SK-N-SH treated with all-trans-retinoic acid at 6 μM for 48 hours (cell line): ENCODE measurements at regions not wholly inside any gene's neighbourhood (a gene's known extent, or its start where the extent isn't known, plus 50 kb on each side); places are given as distances from the start of the nearest gene placed in this dataset.
"Not testable (repeated sequence)": the region's sequence is repeated elsewhere in the genome, so short reads cannot be mapped to it uniquely, and the experiment has no call there.

ENCODE experiments used
- ATAC-seq: fragments of 200-7000 bp; cut with Tn5 transposase; 3 replicates; pipeline ENCODE4 v1.9.1; 2020; ENCODE audit warnings: mild to moderate bottlenecking, moderate library complexity
- ARNTL ChIP-seq: fragments of 450-650 bp; formaldehyde crosslinking; IDR thresholded peaks from 2 replicates; pipeline ENCODE4 v1.5.0; 2020; ENCODE audit warnings: low read depth, mild to moderate bottlenecking, moderate library complexity, borderline replicate concordance
- BACH2 ChIP-seq: fragments of 250-450 bp; sonication (Bioruptor Pico); IDR thresholded peaks from 2 replicates; pipeline ENCODE4 v1.9.0; 2021; ENCODE audit warnings: mild to moderate bottlenecking, borderline replicate concordance
- CSDC2 ChIP-seq: fragments of 250-450 bp; sonication (Bioruptor Pico); IDR thresholded peaks from 2 replicates; pipeline ENCODE4 v1.5.0; 2020; ENCODE audit warnings: mild to moderate bottlenecking, moderate library complexity
- CSRNP3 ChIP-seq: fragments of 250-450 bp; sonication (Bioruptor Pico); IDR thresholded peaks from 2 replicates; pipeline ENCODE4 v1.5.1; 2021; ENCODE audit warnings: mild to moderate bottlenecking, moderate library complexity
- ESRRG ChIP-seq: fragments of 250-450 bp; sonication (Bioruptor Pico); IDR thresholded peaks from 2 replicates; pipeline ENCODE4 v1.6.1; 2021; ENCODE audit warnings: mild to moderate bottlenecking
- GLIS3 ChIP-seq: fragments of 250-450 bp; sonication (Bioruptor Pico); IDR thresholded peaks from 2 replicates; pipeline ENCODE4 v1.5.0; 2020; ENCODE audit warnings: mild to moderate bottlenecking, moderate library complexity
- OSR1 ChIP-seq: fragments of 250-450 bp; sonication (Bioruptor Pico); IDR thresholded peaks from 2 replicates; pipeline ENCODE4 v1.8.0; 2022; ENCODE audit warnings: moderate library complexity, mild to moderate bottlenecking, inconsistent platforms
- RARB ChIP-seq: fragments of 250-450 bp; sonication (Bioruptor Pico); IDR thresholded peaks from 2 replicates; pipeline ENCODE4 v1.8.0; 2021; ENCODE audit warnings: mild to moderate bottlenecking, moderate library complexity
- SNAI2 ChIP-seq: fragments of 250-450 bp; sonication (Bioruptor Pico); IDR thresholded peaks from 2 replicates; pipeline ENCODE4 v1.5.0; 2020; ENCODE audit warnings: mild to moderate bottlenecking, moderate library complexity
- TCF4 ChIP-seq: fragments of 250-450 bp; sonication (Bioruptor Pico); IDR thresholded peaks from 2 replicates; pipeline ENCODE4 v1.8.0; 2021; ENCODE audit warnings: mild to moderate bottlenecking, moderate library complexity, borderline replicate concordance
- TOX ChIP-seq: fragments of 250-450 bp; sonication (Bioruptor Pico); IDR thresholded peaks from 2 replicates; pipeline ENCODE4 v1.8.0; 2021; ENCODE audit warnings: mild to moderate bottlenecking, moderate library complexity, borderline replicate concordance
- TSHZ2 ChIP-seq: fragments of 250-450 bp; sonication (Bioruptor Pico); IDR thresholded peaks from 2 replicates; pipeline ENCODE4 v1.5.0; 2020; ENCODE audit warnings: mild to moderate bottlenecking, moderate library complexity
- ZFP3 ChIP-seq: fragments of 250-450 bp; sonication (Bioruptor Pico); IDR thresholded peaks from 2 replicates; pipeline ENCODE4 v1.5.0; 2020; ENCODE audit warnings: mild to moderate bottlenecking, moderate library complexity
- ZFP30 ChIP-seq: fragments of 450-650 bp; formaldehyde crosslinking; IDR thresholded peaks from 2 replicates; pipeline ENCODE4 v1.5.0; 2022; ENCODE audit warnings: mild to moderate bottlenecking, moderate library complexity
- ZNF565 ChIP-seq: fragments of 450-650 bp; formaldehyde crosslinking; conservative IDR thresholded peaks from 2 replicates; pipeline ENCODE4 v1.5.0; 2020; ENCODE audit warnings: low read depth, mild to moderate bottlenecking, moderate library complexity
- ZNF70 ChIP-seq: fragments of 450-650 bp; formaldehyde crosslinking; IDR thresholded peaks from 2 replicates; pipeline ENCODE4 v1.5.0; 2020; ENCODE audit warnings: mild to moderate bottlenecking, moderate library complexity
- ZNF8 ChIP-seq: fragments of 450-650 bp; formaldehyde crosslinking; IDR thresholded peaks from 2 replicates; pipeline ENCODE4 v1.5.0; 2020; ENCODE audit warnings: mild to moderate bottlenecking, moderate library complexity
- TF ChIP-seq, protein P1 (sequence below): fragments of 250-450 bp; sonication (Bioruptor Pico); IDR thresholded peaks from 2 replicates; pipeline ENCODE4 v1.8.0; 2020; ENCODE audit warnings: mild to moderate bottlenecking, moderate library complexity, borderline replicate concordance

- TF ChIP-seq ZNF70 (CRISPR knock-in tag) = no peak
- no peak for TF ChIP-seq ZFP3
- TF ChIP-seq TOX (CRISPR knock-in tag) = no peak
- no peak for TF ChIP-seq TCF4 (CRISPR knock-in tag)
- no peak for TF ChIP-seq RARB (CRISPR knock-in tag)
- TF ChIP-seq GLIS3 (CRISPR knock-in tag) = no peak
- TF ChIP-seq ZNF565 (CRISPR knock-in tag) = no peak
- TF ChIP-seq, protein P1, sequence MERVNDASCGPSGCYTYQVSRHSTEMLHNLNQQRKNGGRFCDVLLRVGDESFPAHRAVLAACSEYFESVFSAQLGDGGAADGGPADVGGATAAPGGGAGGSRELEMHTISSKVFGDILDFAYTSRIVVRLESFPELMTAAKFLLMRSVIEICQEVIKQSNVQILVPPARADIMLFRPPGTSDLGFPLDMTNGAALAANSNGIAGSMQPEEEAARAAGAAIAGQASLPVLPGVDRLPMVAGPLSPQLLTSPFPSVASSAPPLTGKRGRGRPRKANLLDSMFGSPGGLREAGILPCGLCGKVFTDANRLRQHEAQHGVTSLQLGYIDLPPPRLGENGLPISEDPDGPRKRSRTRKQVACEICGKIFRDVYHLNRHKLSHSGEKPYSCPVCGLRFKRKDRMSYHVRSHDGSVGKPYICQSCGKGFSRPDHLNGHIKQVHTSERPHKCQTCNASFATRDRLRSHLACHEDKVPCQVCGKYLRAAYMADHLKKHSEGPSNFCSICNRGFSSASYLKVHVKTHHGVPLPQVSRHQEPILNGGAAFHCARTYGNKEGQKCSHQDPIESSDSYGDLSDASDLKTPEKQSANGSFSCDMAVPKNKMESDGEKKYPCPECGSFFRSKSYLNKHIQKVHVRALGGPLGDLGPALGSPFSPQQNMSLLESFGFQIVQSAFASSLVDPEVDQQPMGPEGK (CRISPR knock-in tag) = no peak
- no peak for TF ChIP-seq CSRNP3
- no peak for TF ChIP-seq BACH2 (CRISPR knock-in tag)
- no peak; the same call in 2 of the 3 replicates for ATAC-seq
Observed at GRCh38 chrX:27186671-27187070, 276.5 kb downstream of the PPP4R3C start.

- ATAC-seq = no peak
- no peak for TF ChIP-seq ZFP30
- TF ChIP-seq TSHZ2 (CRISPR knock-in tag) = no peak
- TF ChIP-seq CSDC2 (CRISPR knock-in tag) = no peak
- no peak for TF ChIP-seq ARNTL (CRISPR knock-in tag)
- TF ChIP-seq ESRRG = no peak
- TF ChIP-seq ZNF8 (CRISPR knock-in tag) = no peak
- TF ChIP-seq SNAI2 = no peak
- TF ChIP-seq, protein P1 (CRISPR knock-in tag) = no peak
Observed at GRCh38 chrX:27163236-27163635, 299.9 kb downstream of the PPP4R3C start.

DNA sequence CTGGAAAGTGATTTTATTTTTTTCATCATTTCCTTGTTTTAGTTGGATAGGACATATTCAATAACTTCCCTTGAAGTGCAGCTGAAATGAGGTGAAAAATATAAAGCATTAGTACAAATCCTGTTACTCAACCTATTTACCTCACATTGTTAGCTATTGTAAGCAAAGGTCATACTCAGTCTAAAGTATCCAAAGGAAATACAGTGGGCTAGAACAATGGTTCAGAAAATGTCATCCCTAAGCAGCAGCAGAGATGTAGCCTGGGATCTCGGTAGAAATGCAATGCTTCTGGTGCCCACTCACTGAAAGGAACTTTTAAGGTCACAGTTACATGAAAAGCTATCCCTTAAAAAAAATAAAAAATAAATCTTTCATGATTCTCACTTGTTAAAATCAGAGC lies 300.6 kb downstream of the PPP4R3C start:
- no peak for ATAC-seq
- TF ChIP-seq ESRRG (no peak), CSRNP3 (no peak), ZNF70 (CRISPR knock-in tag) (no peak), SNAI2 (no peak), TOX (CRISPR knock-in tag) (no peak), ZFP30 (no peak), ZNF8 (CRISPR knock-in tag) (no peak), TCF4 (CRISPR knock-in tag) (no peak), OSR1 (no peak), ARNTL (CRISPR knock-in tag) (no peak), CSDC2 (CRISPR knock-in tag) (no peak), BACH2 (CRISPR knock-in tag) (no peak), RARB (CRISPR knock-in tag) (no peak), ZFP3 (no peak)
- TF ChIP-seq, protein P1 (CRISPR knock-in tag) = no peak
- TF ChIP-seq, all 23 proteins: peak for 0

GRCh38 chrX:27156921-27157320 lies 306.2 kb downstream of the PPP4R3C start:
- not testable (repeated sequence) for ATAC-seq
